Suppressor macrophage (primary cell): ENCODE measurements at regions not wholly inside any gene's neighbourhood (a gene's known extent, or its start where the extent isn't known, plus 50 kb on each side); places are given as distances from the start of the nearest gene placed in this dataset.
"Not testable (repeated sequence)": the region's sequence is repeated elsewhere in the genome, so short reads cannot be mapped to it uniquely, and the experiment has no call there.

Experiments
- DNase-seq, 4 experiments: peaks; one replicate each; pipeline ENCODE4 v3.0.0-alpha.2; 2020 to 2022

- no peak for DNase-seq
Observed at GRCh38 chr6:1230281-1230680, 81.6 kb upstream of the FOXQ1 start.

- no peak for DNase-seq
Observed at GRCh38 chr6:1229808-1230207, 82.1 kb upstream of the FOXQ1 start.

GRCh38 chr6:1229301-1229700 is 82.6 kb upstream of the FOXQ1 start:
- no peak for DNase-seq

GRCh38 chr6:1228754-1229191 is 83.1 kb upstream of the FOXQ1 start:
- no peak for DNase-seq

- DNase-seq, result no peak
Observed at GRCh38 chr6:1227935-1228753, 83.8 kb upstream of the FOXQ1 start.

GRCh38 chr6:1227600-1227934 is 84.3 kb upstream of the FOXQ1 start:
- no peak for DNase-seq

- no peak for DNase-seq
Observed at GRCh38 chr6:1226277-1227099, 85.4 kb upstream of the FOXQ1 start.

GRCh38 chr6:1224514-1224913 is 87.4 kb upstream of the FOXQ1 start:
- DNase-seq, result no peak

GRCh38 chr6:1222728-1223595 is 88.9 kb upstream of the FOXQ1 start:
- no peak for DNase-seq

- no peak for DNase-seq
Observed at GRCh38 chr6:1217396-1217795, 94.5 kb upstream of the FOXQ1 start.

GRCh38 chr6:1216488-1216974 is 95.4 kb upstream of the FOXQ1 start:
- no peak for DNase-seq

- DNase-seq, result no peak
Observed at GRCh38 chr6:1215884-1216487, 95.9 kb upstream of the FOXQ1 start.

GRCh38 chr6:1215023-1215422 is 96.9 kb upstream of the FOXQ1 start:
- no peak for DNase-seq

GRCh38 chr6:1212919-1213318 is 99.0 kb upstream of the FOXQ1 start:
- no peak for DNase-seq

GRCh38 chr6:1212138-1212537 is 99.8 kb upstream of the FOXQ1 start:
- DNase-seq, result not testable (repeated sequence)

- not testable (repeated sequence) for DNase-seq
Observed at GRCh38 chr6:1210631-1211030, 101.3 kb upstream of the FOXQ1 start.

GRCh38 chr6:1208876-1209275 is 103.0 kb upstream of the FOXQ1 start:
- DNase-seq, result no peak

- DNase-seq, result no peak
Observed at GRCh38 chr6:1203546-1203945, 108.4 kb upstream of the FOXQ1 start.

GRCh38 chr6:1202201-1202600 is 109.7 kb upstream of the FOXQ1 start:
- DNase-seq, result no peak

- DNase-seq, result no peak
Observed at GRCh38 chr6:1201547-1202200, 110.2 kb upstream of the FOXQ1 start.

GRCh38 chr6:1200409-1201101 is 111.3 kb upstream of the FOXQ1 start:
- DNase-seq, result no peak
